HuH-7.5 (cell line): ENCODE measurements at regions not wholly inside any gene's neighbourhood (a gene's known extent, or its start where the extent isn't known, plus 50 kb on each side); places are given as distances from the start of the nearest gene placed in this dataset.
A peak's percentile ranks its signal among the peaks of the same experiment; 100 is the strongest.

Experiments used
- DNase-seq: peaks from one replicate; pipeline ENCODE4 v3.0.0; 2011; ENCODE audit warnings: low spot score

GRCh38 chr1:229210844-229211243 lies 60.1 kb upstream of the RAB4A start:
- DNase-seq: no peak

DNA sequence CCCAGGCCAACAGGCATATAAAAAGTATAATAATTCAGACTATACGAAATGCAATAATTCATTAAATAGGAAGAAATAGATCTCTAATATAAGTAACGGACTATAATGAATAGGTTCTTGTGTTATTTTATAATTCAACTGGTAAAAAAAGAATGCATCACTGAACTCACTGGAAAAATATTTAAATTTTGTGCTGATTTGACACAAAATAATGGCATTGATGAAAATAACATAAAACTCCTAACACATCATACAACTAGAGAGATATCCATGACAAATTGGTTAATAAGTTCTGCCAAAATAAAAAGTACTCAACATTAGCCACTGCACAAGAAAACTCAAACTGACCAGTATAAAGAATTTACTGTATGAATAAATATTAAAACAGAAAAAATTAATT lies 57.1 kb upstream of the RAB4A start:
- no peak for DNase-seq

GRCh38 chr1:229217716-229218115 lies 53.2 kb upstream of the RAB4A start:
- DNase-seq: no peak

DNA sequence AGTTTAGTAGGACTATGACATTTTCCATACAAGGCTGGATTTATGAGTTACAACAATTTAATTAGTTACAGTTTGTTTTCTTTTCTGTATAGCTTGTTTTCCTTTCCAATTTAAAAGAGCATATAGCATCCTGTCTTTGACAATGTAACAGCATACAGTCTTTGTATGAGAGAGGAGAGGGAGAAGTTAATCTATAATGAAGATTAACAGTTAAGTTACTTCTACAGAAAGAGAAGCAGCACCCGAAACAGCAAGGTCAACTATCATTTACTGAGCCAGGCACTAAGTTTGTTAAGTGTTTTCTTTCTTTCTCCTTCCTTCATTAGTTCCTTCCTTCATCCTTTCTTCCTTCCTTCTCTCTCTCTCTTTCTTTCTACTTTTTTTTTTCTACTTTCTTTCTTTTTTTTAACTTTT lies 52.3 kb upstream of the RAB4A start:
- DNase-seq: no peak

DNA sequence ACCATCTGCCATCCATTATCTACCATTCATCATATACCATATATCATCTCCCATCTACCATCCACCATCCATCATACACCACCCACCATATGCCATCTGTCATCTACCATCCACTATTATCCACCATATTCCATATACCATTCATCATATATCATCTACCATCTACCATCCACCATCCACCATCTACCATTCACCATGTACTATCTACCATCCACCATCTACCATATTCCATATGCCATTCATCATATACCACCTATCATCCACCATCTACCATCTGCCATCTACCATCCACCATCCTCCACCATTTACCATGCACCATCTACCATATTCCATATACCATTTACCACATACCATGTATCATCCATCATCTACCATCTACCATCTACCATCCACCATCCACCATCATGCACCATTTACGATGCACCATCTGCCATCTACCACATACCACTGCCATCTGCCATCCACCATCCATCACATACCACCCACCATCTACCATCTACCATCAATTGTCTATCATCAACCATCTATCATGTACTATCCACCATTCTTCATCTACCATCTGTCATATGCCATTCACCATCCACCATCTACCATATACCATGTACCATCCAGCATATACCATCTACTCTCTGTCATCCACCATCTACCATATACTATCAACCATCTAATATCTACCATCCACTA lies 50.6 kb upstream of the RAB4A start:
- no peak for DNase-seq

- DNase-seq: peak; percentile 57
Measured at GRCh38 chr1:229221106-229222019, 49.5 kb upstream of the RAB4A start.
